Choroid plexus epithelial cell (primary cell): ENCODE measurements at regions not wholly inside any gene's neighbourhood (a gene's known extent, or its start where the extent isn't known, plus 50 kb on each side); places are given as distances from the start of the nearest gene placed in this dataset.
"Not testable (repeated sequence)": the region's sequence is repeated elsewhere in the genome, so short reads cannot be mapped to it uniquely, and the experiment has no call there.

Experiments
- DNase-seq: peaks from one replicate; pipeline ENCODE4 v3.0.0-alpha.2; 2010; ENCODE audit warnings: low read depth
- H3K4me3 ChIP-seq: 2 replicates; pipeline ENCODE4 v1.5.1; 2011; ENCODE audit warnings: low read depth, mild to moderate bottlenecking, control low read depth, low read length, moderate library complexity
- CTCF ChIP-seq: conservative IDR thresholded peaks from 2 replicates; pipeline ENCODE4 v1.5.1; 2011; ENCODE audit warnings: low read depth, mild to moderate bottlenecking, control low read depth, inconsistent platforms, low read length, moderate library complexity

GRCh38 chr2:109721626-109722025 is 72.5 kb upstream of the RGPD5 start:
- H3K4me3 ChIP-seq = no peak overlapping the region
- TF ChIP-seq CTCF = no peak
- DNase-seq = no peak

GRCh38 chr2:109722026-109722425 is 72.1 kb upstream of the RGPD5 start:
- TF ChIP-seq CTCF = no peak
- DNase-seq = no peak
- no peak overlapping the region for H3K4me3 ChIP-seq

GRCh38 chr2:109722640-109723039 is 71.5 kb upstream of the RGPD5 start:
- DNase-seq, H3K4me3 ChIP-seq: not testable (repeated sequence)

GRCh38 chr2:109723153-109723552 is 71.0 kb upstream of the RGPD5 start:
- DNase-seq, H3K4me3 ChIP-seq: not testable (repeated sequence)

GRCh38 chr2:109724533-109725460 is 69.3 kb upstream of the RGPD5 start:
- no peak for TF ChIP-seq CTCF

GRCh38 chr2:109726379-109727270 is 67.5 kb upstream of the RGPD5 start:
- no peak overlapping the region for H3K4me3 ChIP-seq
- TF ChIP-seq CTCF = no peak
- DNase-seq = no peak

More at GRCh38 chr2:109724533-109725460, 69.3 kb upstream of the RGPD5 start:
- H3K4me3 ChIP-seq = no peak overlapping the region
- no peak for DNase-seq

GRCh38 chr2:109727929-109728447 is 66.1 kb upstream of the RGPD5 start:
- no peak overlapping the region for H3K4me3 ChIP-seq
- TF ChIP-seq CTCF = no peak
- DNase-seq = no peak

- H3K4me3 ChIP-seq, DNase-seq: not testable (repeated sequence)
Measured at GRCh38 chr2:109733746-109734145, 60.4 kb upstream of the RGPD5 start.
